Neural cell (in vitro differentiated cells): ENCODE measurements at regions not wholly inside any gene's neighbourhood (a gene's known extent, or its start where the extent isn't known, plus 50 kb on each side); places are given as distances from the start of the nearest gene placed in this dataset.

Source experiments
- H2AFZ ChIP-seq: fragments of 200-600, 300-800 bp; sonication (generic), shearing (Covaris generic); 2 replicates; pipeline ENCODE4 v1.6.0; 2014; ENCODE audit warnings: low read depth, mild to moderate bottlenecking, antibody characterized with exemption, low read length, moderate library complexity
- H3F3A ChIP-seq: fragments of 200-600 bp; shearing (Covaris generic); 2 replicates; pipeline ENCODE4 v1.6.1; 2016; ENCODE audit warnings: mild to moderate bottlenecking, moderate library complexity, mixed read lengths, antibody characterized with exemption, low read length; ENCODE audit not compliant: insufficient read depth, poor library complexity, severe bottlenecking
- H3K27ac ChIP-seq: fragments of 200-600, 300-800 bp; sonication (generic), shearing (Covaris generic); 2 replicates; pipeline ENCODE4 v1.5.1; 2014; ENCODE audit warnings: mild to moderate bottlenecking, low read length, moderate library complexity
- H3K27me3 ChIP-seq: fragments of 300-800, 200-600 bp; sonication (generic), shearing (Covaris generic); 2 replicates; pipeline ENCODE4 v1.6.0; 2014; ENCODE audit warnings: mild to moderate bottlenecking, low read depth, low read length, moderate library complexity; ENCODE audit not compliant: insufficient read depth
- H3K36me3 ChIP-seq: fragments of 300-800, 200-600 bp; sonication (generic), shearing (Covaris generic); 2 replicates; pipeline ENCODE4 v1.5.1; 2014; ENCODE audit warnings: mild to moderate bottlenecking, antibody characterized with exemption, low read length, moderate library complexity; ENCODE audit not compliant: insufficient read depth
- H3K4me2 ChIP-seq: fragments of 300-800, 200-600 bp; sonication (generic), shearing (Covaris generic); 2 replicates; pipeline ENCODE4 v1.6.0; 2014; ENCODE audit warnings: mild to moderate bottlenecking, low read length
- H3K4me3 ChIP-seq: fragments of 300-800, 200-600 bp; sonication (generic), shearing (Covaris generic); 2 replicates; pipeline ENCODE4 v1.5.1; 2014; ENCODE audit warnings: mild to moderate bottlenecking, low read length, moderate library complexity
- H3K79me2 ChIP-seq: fragments of 200-600 bp; shearing (Covaris generic); replicated peaks from 2 replicates; pipeline ENCODE4 v1.6.0; 2014; ENCODE audit warnings: mild to moderate bottlenecking, low read length, moderate library complexity; ENCODE audit not compliant: insufficient read depth
- H3K9ac ChIP-seq: fragments of 300-800, 200-600 bp; sonication (generic), shearing (Covaris generic); 2 replicates; pipeline ENCODE4 v1.6.1; 2016; ENCODE audit warnings: mild to moderate bottlenecking, low read length, mixed read lengths
- H3K9me2 ChIP-seq: fragments of 200-600 bp; shearing (Covaris generic); 2 replicates; pipeline ENCODE4 v1.6.1; 2016; ENCODE audit warnings: mild to moderate bottlenecking, low read length, mixed read lengths; ENCODE audit not compliant: insufficient read depth
- H3K9me3 ChIP-seq: fragments of 200-600, 300-800 bp; sonication (generic), shearing (Covaris generic); 2 replicates; pipeline ENCODE4 v1.6.1; 2016; ENCODE audit warnings: mild to moderate bottlenecking, mixed run types, low read length, moderate library complexity, mixed read lengths
- H4K20me1 ChIP-seq: fragments of 200-600 bp; shearing (Covaris generic); 2 replicates; pipeline ENCODE4 v1.6.1; 2016; ENCODE audit warnings: mild to moderate bottlenecking, mixed run types; ENCODE audit not compliant: insufficient read depth
- CTCF ChIP-seq: fragments of 450-650 bp; IDR thresholded peaks from 2 replicates; pipeline ENCODE4 v1.5.1; 2014; ENCODE audit warnings: antibody characterized with exemption, mild to moderate bottlenecking, moderate library complexity; ENCODE audit not compliant: poor library complexity, severe bottlenecking
- EP300 ChIP-seq: fragments of 450-650 bp; conservative IDR thresholded peaks from 2 replicates; pipeline ENCODE4 v1.6.1; 2014; ENCODE audit warnings: antibody characterized with exemption, mild to moderate bottlenecking, moderate library complexity; ENCODE audit not compliant: poor library complexity, severe bottlenecking
- EZH2 ChIP-seq: fragments of 200-600, 300-800 bp; shearing (Covaris generic), sonication (generic); IDR thresholded peaks from 2 replicates; pipeline ENCODE4 v1.6.1; 2014; ENCODE audit warnings: antibody characterized with exemption, low read length, borderline replicate concordance, mild to moderate bottlenecking; ENCODE audit not compliant: insufficient read depth, poor library complexity, severe bottlenecking
- MXI1 ChIP-seq: fragments of 450-650 bp; conservative IDR thresholded peaks from 2 replicates; pipeline ENCODE4 v1.6.1; 2014; ENCODE audit warnings: antibody characterized with exemption, mild to moderate bottlenecking; ENCODE audit not compliant: poor library complexity, severe bottlenecking
- POLR2AphosphoS5 ChIP-seq: IDR thresholded peaks from 2 replicates; pipeline ENCODE4 v1.6.1; 2012
- RAD21 ChIP-seq: fragments of 450-650 bp; conservative IDR thresholded peaks from 2 replicates; pipeline ENCODE4 v1.6.1; 2014; ENCODE audit warnings: antibody characterized with exemption, mild to moderate bottlenecking, moderate library complexity
- REST ChIP-seq: IDR thresholded peaks from 2 replicates; pipeline ENCODE4 v1.6.1; 2012; ENCODE audit warnings: borderline replicate concordance
- SMC3 ChIP-seq: fragments of 450-650 bp; conservative IDR thresholded peaks from 2 replicates; pipeline ENCODE4 v1.6.1; 2014; ENCODE audit warnings: antibody characterized with exemption, mild to moderate bottlenecking, moderate library complexity; ENCODE audit not compliant: poor library complexity
- TAF1 ChIP-seq: IDR thresholded peaks from 2 replicates; pipeline ENCODE4 v1.6.1; 2012; ENCODE audit warnings: low read depth

- Histone ChIP-seq H3K9me2 (no peaks in the 10 kb centered on the region), H3K79me2 (no peaks in the 10 kb centered on the region), H3K9me3 (no peaks in the 10 kb centered on the region), H3K36me3 (no peaks in the 10 kb centered on the region), H4K20me1 (no peaks in the 10 kb centered on the region), H3K4me3 (no peak overlapping the region), H3F3A (no peaks in the 10 kb centered on the region), H3K9ac (no peak overlapping the region), H3K27ac (no peak overlapping the region), H3K27me3 (no peaks in the 10 kb centered on the region), H2AFZ (no peak overlapping the region), H3K4me2 (no peak overlapping the region)
- TF ChIP-seq SMC3, result no peak
- no peak for TF ChIP-seq REST
- TF ChIP-seq EP300, result no peak
- no peak for TF ChIP-seq MXI1
- no peak for TF ChIP-seq EZH2
- TF ChIP-seq TAF1, result no peak
- TF ChIP-seq RAD21, result no peak
- no peak for TF ChIP-seq CTCF
- no peak for TF ChIP-seq POLR2AphosphoS5
These were observed 597.6 kb downstream of the ADGRL2 start for GRCh38 chr1:82398357-82398756.

GRCh38 chr1:82395440-82395839 lies 594.7 kb downstream of the ADGRL2 start:
- Histone ChIP-seq H3K27ac (no peak overlapping the region), H3K4me3 (no peak overlapping the region), H3K9ac (no peak overlapping the region), H3K79me2 (no peaks in the 10 kb centered on the region), H3K9me3 (no peaks in the 10 kb centered on the region), H4K20me1 (no peaks in the 10 kb centered on the region), H3K9me2 (no peaks in the 10 kb centered on the region), H3K36me3 (no peaks in the 10 kb centered on the region), H3F3A (no peaks in the 10 kb centered on the region), H2AFZ (no peak overlapping the region), H3K4me2 (no peak overlapping the region), H3K27me3 (no peaks in the 10 kb centered on the region)
- TF ChIP-seq POLR2AphosphoS5 (no peak), SMC3 (no peak), MXI1 (no peak), TAF1 (no peak), CTCF (no peak), EZH2 (no peak), RAD21 (no peak), REST (no peak), EP300 (no peak)
